ENCODE measurements at regions not wholly inside any gene's neighbourhood (a gene's known extent, or its start where the extent isn't known, plus 50 kb on each side); places are given as distances from the start of the nearest gene placed in this dataset.

- no peak overlapping the region for H3K4me3 ChIP-seq (ENCODE audit: low read depth, low read length)
- no peak for DNase-seq (ENCODE audit: low read depth)
- TF ChIP-seq MAX (IDR thresholded peaks at IDR 0.05; ENCODE audit: low read depth, low read length) (no peak), POLR2A (IDR thresholded peaks at IDR 0.05; ENCODE audit: extremely low read depth, insufficient read length) (no peak), MYC (IDR thresholded peaks at IDR 0.05; ENCODE audit: low read depth, low read length) (no peak), CTCF (IDR thresholded peaks at IDR 0.05; ENCODE audit: low read depth, low read length) (no peak)
These were observed 72.1 kb downstream of the ZNF648 start for GRCh38 chr1:181989261-181989920.

- no peak overlapping the region for H3K4me3 ChIP-seq (ENCODE audit: low read depth, low read length)
- no peak for TF ChIP-seq MAX (IDR thresholded peaks at IDR 0.05; ENCODE audit: low read depth, low read length)
- TF ChIP-seq POLR2A (IDR thresholded peaks at IDR 0.05; ENCODE audit: extremely low read depth, insufficient read length), result no peak
- TF ChIP-seq MYC (IDR thresholded peaks at IDR 0.05; ENCODE audit: low read depth, low read length), result no peak
- TF ChIP-seq CTCF (IDR thresholded peaks at IDR 0.05; ENCODE audit: low read depth, low read length), result no peak
- no peak for DNase-seq (ENCODE audit: low read depth)
These were observed 73.5 kb downstream of the ZNF648 start for GRCh38 chr1:181987996-181988395.

- no peak overlapping the region for H3K4me3 ChIP-seq (ENCODE audit: low read depth, low read length)
- DNase-seq (ENCODE audit: low read depth), result no peak
- TF ChIP-seq POLR2A (IDR thresholded peaks at IDR 0.05; ENCODE audit: extremely low read depth, insufficient read length) (no peak), CTCF (IDR thresholded peaks at IDR 0.05; ENCODE audit: low read depth, low read length) (no peak), MYC (IDR thresholded peaks at IDR 0.05; ENCODE audit: low read depth, low read length) (no peak), MAX (IDR thresholded peaks at IDR 0.05; ENCODE audit: low read depth, low read length) (no peak)
These were observed 74.1 kb downstream of the ZNF648 start for GRCh38 chr1:181987334-181987895.

GRCh38 chr1:181986907-181987305 is 74.6 kb downstream of the ZNF648 start:
- no peak for DNase-seq (ENCODE audit: low read depth)
- TF ChIP-seq CTCF (IDR thresholded peaks at IDR 0.05; ENCODE audit: low read depth, low read length) (no peak), MYC (IDR thresholded peaks at IDR 0.05; ENCODE audit: low read depth, low read length) (no peak), MAX (IDR thresholded peaks at IDR 0.05; ENCODE audit: low read depth, low read length) (no peak), POLR2A (IDR thresholded peaks at IDR 0.05; ENCODE audit: extremely low read depth, insufficient read length) (no peak)
- no peak overlapping the region for H3K4me3 ChIP-seq (ENCODE audit: low read depth, low read length)

GRCh38 chr1:181985936-181986906 is 75.3 kb downstream of the ZNF648 start:
- TF ChIP-seq MAX (IDR thresholded peaks at IDR 0.05; ENCODE audit: low read depth, low read length) (no peak), POLR2A (IDR thresholded peaks at IDR 0.05; ENCODE audit: extremely low read depth, insufficient read length) (no peak), CTCF (IDR thresholded peaks at IDR 0.05; ENCODE audit: low read depth, low read length) (no peak), MYC (IDR thresholded peaks at IDR 0.05; ENCODE audit: low read depth, low read length) (no peak)
- no peak overlapping the region for H3K4me3 ChIP-seq (ENCODE audit: low read depth, low read length)
- DNase-seq (ENCODE audit: low read depth), result no peak

All from NB4 (cell line).